ENCODE measurements at regions not wholly inside any gene's neighbourhood (a gene's known extent, or its start where the extent isn't known, plus 50 kb on each side); places are given as distances from the start of the nearest gene placed in this dataset.

GRCh38 chr2:149783284-149783683 is 195.7 kb upstream of the MMADHC start:
- DNase-seq (ENCODE audit: low spot score in 2 of 2): no peak
- no peak for TF ChIP-seq CTCF (IDR thresholded peaks at IDR 0.05)
- H3K4me3 ChIP-seq: no peak overlapping the region
- H3K4me1 ChIP-seq: no peaks in the 10 kb centered on the region
- H3K27me3 ChIP-seq: no peaks in the 10 kb centered on the region
- H3K36me3 ChIP-seq: no peaks in the 10 kb centered on the region
- H3K27ac ChIP-seq: no peak overlapping the region
- H3K9me3 ChIP-seq: no peaks in the 10 kb centered on the region
- intact Hi-C loops (cut with DNase I): no loop called here

GRCh38 chr2:149782572-149782971 is 195.0 kb upstream of the MMADHC start:
- intact Hi-C loops (cut with DNase I): no loop called here
- H3K4me1 ChIP-seq: no peaks in the 10 kb centered on the region
- no peaks in the 10 kb centered on the region for H3K27me3 ChIP-seq
- H3K27ac ChIP-seq: no peak overlapping the region
- no peak for TF ChIP-seq CTCF (IDR thresholded peaks at IDR 0.05)
- DNase-seq (ENCODE audit: low spot score in 2 of 2): no peak
- H3K36me3 ChIP-seq: no peaks in the 10 kb centered on the region
- H3K9me3 ChIP-seq: no peaks in the 10 kb centered on the region
- H3K4me3 ChIP-seq: no peak overlapping the region

GRCh38 chr2:149781263-149781808 is 193.8 kb upstream of the MMADHC start:
- TF ChIP-seq CTCF (IDR thresholded peaks at IDR 0.05): no peak
- Histone ChIP-seq H3K4me3 (no peak overlapping the region), H3K9me3 (no peaks in the 10 kb centered on the region), H3K36me3 (no peaks in the 10 kb centered on the region), H3K27me3 (no peaks in the 10 kb centered on the region), H3K4me1 (no peaks in the 10 kb centered on the region), H3K27ac (no peak overlapping the region)
- intact Hi-C loops (cut with DNase I): no loop called here
- no peak for DNase-seq (ENCODE audit: low spot score in 2 of 2)

GRCh38 chr2:149773006-149773405 is 185.4 kb upstream of the MMADHC start:
- H3K9me3 ChIP-seq: no peaks in the 10 kb centered on the region
- H3K36me3 ChIP-seq: no peaks in the 10 kb centered on the region
- no peaks in the 10 kb centered on the region for H3K27me3 ChIP-seq
- H3K4me3 ChIP-seq: no peak overlapping the region
- DNase-seq (ENCODE audit: low spot score in 2 of 2): no peak
- no peaks in the 10 kb centered on the region for H3K4me1 ChIP-seq
- no peak for TF ChIP-seq CTCF (IDR thresholded peaks at IDR 0.05)
- H3K27ac ChIP-seq: no peak overlapping the region
- intact Hi-C loops (cut with DNase I): no loop called here

- intact Hi-C loops (cut with DNase I): no loop called here
- H3K27ac ChIP-seq: no peak overlapping the region
Observed at GRCh38 chr2:149768320-149768799, 180.8 kb upstream of the MMADHC start.

More at GRCh38 chr2:149768320-149768799, 180.8 kb upstream of the MMADHC start:
- H3K36me3 ChIP-seq: no peaks in the 10 kb centered on the region
- H3K4me1 ChIP-seq: no peaks in the 10 kb centered on the region
- H3K9me3 ChIP-seq: no peaks in the 10 kb centered on the region
- no peaks in the 10 kb centered on the region for H3K27me3 ChIP-seq
- TF ChIP-seq CTCF (IDR thresholded peaks at IDR 0.05): no peak
- DNase-seq (ENCODE audit: low spot score in 2 of 2): no peak
- no peak overlapping the region for H3K4me3 ChIP-seq
